Activated CD4-positive, alpha-beta T cell treated with anti-CD3 and anti-CD28 coated beads, Interleukin-2, amount 50 U/mL, for 24 hours (primary cell): ENCODE measurements at regions not wholly inside any gene's neighbourhood (a gene's known extent, or its start where the extent isn't known, plus 50 kb on each side); places are given as distances from the start of the nearest gene placed in this dataset.

Source experiments
- DNase-seq, 2 donors: peaks; one replicate each; pipeline ENCODE4 v3.0.0-alpha.2; 2020; ENCODE audit warnings: low read depth in 1 of 2, low spot score in 1 of 2

GRCh38 chr1:201655910-201656309, 117.0 kb downstream of the NAV1 start:
- no peak for DNase-seq

GRCh38 chr1:201656311-201657032, 117.5 kb downstream of the NAV1 start:
- DNase-seq, result no peak

DNA sequence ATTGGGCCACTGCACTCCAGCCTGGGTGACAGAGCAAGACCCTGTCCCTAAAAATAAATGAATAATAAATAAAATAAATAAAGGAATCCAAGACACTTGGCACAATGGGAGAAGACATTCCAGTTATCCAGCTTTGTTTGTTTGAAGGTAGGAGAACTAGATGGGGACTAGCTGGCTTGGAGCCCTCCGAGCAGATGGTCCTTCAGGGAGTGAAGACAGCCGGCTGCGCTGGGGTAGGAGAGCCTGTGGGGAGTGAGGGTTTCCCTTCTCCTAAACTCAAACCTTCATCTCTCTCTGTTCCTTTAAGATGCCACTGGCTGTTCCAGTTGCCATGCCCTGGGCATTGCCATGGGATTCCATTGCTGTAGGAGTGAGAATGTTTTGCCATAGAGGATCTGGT, 120.6 kb downstream of the NAV1 start:
- DNase-seq, result no peak

DNA sequence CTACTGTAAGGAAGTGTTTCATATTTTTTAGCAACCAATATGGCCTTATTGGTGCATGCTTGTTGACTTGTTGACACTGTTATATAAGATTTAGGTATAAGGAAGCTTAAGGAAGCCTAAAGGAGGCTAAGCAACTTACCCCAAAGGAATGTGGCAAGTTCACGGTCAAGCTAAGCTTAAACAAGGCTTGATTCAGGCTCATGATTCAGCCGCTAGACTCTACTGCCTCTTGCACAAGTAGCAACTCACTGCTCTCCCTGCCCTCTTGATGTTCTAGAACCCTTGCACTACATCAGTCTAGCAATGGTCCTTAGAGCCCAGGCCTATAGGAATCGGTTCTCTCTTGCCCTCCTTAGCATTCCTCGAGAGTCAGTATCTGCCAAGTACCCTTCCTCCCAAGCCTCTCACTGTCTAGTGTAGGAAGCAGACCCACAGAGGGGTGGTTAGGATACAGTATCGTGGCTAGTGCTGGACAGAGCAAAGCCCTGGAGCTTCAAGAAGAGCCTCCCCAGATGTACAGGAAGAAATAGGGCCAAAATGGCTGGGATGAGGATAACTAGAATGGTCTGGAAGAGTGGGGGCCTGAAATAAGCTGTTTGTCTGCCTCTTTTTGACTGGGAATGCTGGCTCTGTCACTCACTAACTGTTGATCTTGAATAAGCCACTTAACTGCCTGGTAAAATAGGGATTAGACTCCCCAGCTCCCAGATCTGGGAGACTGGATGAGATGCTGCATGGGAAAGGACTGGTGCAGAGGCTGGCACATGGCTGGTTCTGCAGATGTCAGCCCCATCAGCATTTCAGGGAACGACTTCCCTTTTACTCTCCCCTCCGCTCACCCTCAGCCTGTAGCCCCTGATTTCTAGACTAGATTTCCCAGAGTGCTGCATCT, 122.2 kb downstream of the NAV1 start:
- no peak for DNase-seq

GRCh38 chr1:201661823-201662359, 123.0 kb downstream of the NAV1 start:
- DNase-seq, result no peak

- DNase-seq, result no peak
Measured at GRCh38 chr1:201662646-201663045, 123.7 kb downstream of the NAV1 start.

DNA sequence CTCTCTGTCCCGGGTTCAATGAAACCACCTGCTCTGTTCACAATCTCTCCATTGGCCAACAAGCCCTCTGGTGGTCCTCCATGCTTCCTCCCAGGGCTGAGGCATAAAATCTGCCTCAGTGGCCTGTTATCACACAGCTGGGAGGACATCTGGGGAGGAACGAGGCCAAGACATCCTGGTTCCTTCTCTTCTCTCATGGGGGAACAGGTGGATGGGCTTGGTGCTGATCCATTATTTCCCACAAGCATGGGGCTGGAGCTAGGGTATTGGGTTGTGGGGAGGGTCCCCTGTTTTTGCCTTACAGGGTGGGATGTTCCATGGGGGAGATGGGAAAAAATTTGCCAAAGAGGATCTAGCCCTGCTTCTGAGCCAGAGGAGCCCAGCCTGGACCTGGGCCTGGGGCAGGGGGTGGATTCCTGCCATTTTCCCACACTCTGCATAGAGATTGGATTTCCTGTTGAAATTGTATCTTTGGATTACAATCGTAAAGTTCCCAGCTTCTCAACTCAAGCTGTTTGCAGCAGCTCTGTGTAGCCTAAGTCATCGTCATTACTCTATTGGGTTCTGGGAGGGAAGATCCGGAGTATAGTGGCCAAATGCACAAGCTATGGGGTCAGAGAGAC, 124.7 kb downstream of the NAV1 start:
- no peak for DNase-seq

DNA sequence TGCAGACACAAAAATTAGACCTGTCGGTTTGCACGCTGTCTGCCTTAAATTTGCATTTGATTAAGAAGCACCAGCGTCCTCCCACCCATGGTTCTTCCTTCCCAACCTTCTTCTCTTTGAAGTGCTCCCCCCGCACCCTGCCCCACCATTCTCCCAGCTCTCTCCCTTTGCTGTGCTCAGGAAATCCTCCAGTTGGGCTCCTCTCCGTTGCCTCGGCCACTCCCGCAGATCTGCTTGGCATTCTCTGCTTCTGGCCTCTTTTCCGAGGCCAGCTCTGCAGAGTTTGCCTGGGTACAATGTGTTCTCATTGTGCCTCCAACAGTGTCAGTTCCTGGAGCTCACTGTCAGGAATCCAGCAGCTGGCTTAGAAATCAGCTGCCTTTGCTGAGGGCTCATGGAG, 126.1 kb downstream of the NAV1 start:
- DNase-seq, result no peak

GRCh38 chr1:201666102-201666501, 127.2 kb downstream of the NAV1 start:
- DNase-seq, result no peak

GRCh38 chr1:201666645-201667044, 127.7 kb downstream of the NAV1 start:
- no peak for DNase-seq

DNA sequence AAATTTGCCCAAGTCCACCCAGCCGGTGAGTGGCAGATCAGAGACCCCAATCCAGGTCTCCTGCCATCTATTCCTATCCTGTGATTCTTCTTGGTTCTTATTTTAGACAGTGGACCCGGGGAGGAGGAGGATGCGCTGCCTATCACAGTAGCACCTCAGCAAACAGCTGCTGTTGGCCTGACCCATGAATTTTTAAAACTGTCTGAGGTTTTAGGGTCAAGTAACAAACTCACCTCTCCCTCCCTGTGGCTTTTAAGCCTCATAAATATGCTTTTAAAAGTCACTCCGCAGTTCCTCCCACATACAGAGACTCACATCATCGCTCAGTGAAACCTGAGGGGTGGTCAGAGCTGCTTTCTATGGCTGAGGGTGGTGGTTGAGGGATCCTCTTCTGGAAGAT, 128.6 kb downstream of the NAV1 start:
- DNase-seq, result no peak

DNA sequence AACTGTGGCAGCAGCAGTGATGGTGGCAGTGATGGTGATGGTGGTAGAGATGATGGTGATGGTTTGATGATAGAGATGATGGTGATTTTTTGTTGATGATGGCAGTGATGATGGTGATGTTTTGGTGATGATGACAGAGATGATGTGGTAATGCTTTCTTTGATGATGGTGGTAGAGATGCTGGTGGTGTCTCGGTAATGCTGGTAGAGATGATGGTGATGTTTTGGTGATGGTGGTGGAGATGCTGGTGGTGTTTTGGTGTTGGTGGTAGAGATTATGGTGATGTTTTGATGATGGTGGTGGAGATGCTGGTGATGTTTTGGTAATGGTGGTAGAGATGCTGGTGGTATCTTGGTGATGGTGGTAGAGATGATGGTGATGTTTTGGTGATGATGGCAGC, 131.6 kb downstream of the NAV1 start:
- no peak for DNase-seq

GRCh38 chr1:201672685-201673084, 133.8 kb downstream of the NAV1 start:
- no peak for DNase-seq

DNA sequence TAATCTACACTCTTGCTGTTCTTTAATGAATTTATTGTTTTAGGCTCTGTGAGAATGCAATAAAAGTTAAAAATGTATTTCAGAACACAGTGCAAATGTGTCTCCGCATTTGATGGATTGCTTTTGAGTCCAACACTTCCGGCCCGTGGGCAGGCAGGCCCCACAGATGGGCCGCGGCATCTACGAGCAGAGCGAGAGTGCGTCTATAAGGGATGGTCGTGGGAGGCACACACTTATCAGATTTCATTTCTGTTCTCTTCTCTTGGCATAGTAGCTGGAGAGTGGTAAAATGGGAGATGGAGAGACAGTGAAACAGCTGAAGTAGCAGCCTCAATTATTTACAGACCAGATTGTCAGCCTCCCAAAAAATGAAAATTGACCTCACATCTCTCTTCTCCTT, 134.2 kb downstream of the NAV1 start:
- DNase-seq, result no peak

GRCh38 chr1:201673915-201674314, 135.0 kb downstream of the NAV1 start:
- DNase-seq, result no peak

GRCh38 chr1:201675143-201675542, 136.2 kb downstream of the NAV1 start:
- DNase-seq, result no peak

GRCh38 chr1:201676197-201676596, 137.3 kb downstream of the NAV1 start:
- DNase-seq, result no peak

DNA sequence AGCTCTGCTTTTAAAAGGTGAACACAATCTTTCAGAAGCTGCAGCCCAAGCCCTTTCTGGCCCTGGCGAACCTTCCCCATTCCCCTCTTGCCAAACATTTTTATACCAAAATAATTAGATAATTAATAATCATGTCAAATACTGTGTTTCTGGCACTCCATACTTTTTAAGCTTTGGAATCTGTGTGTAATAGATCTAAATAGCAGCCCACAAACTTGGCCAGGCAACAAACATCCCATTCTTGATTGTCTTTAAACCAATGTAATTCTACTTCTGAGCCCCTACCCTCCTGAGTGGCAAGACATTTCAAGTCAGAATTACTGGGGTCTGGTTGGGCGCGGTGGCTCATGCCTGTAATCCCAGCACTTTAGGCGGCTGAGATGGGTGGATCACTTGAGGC, 137.7 kb downstream of the NAV1 start:
- DNase-seq, result no peak

GRCh38 chr1:201678264-201679101, 139.6 kb downstream of the NAV1 start:
- no peak for DNase-seq

DNA sequence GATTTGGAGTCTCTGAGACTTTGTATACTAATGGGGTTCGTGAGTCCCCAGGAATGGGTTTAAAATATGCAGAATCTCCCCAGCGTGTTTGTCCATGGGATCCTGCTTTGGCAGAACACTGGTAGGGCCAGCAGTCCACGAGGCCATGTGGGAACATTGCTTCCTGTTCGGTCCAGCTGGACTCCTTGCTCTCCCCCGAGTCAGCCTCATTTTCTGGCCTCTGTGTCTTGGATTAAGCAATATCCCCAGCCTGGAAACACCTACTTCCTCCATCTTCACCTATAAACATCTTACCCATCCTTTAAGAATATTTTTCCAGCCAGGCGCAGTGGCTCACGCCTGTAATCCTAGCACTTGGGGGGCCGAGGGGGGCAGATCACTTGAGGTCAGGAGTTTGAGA, 142.4 kb downstream of the NAV1 start:
- DNase-seq, result no peak

DNA sequence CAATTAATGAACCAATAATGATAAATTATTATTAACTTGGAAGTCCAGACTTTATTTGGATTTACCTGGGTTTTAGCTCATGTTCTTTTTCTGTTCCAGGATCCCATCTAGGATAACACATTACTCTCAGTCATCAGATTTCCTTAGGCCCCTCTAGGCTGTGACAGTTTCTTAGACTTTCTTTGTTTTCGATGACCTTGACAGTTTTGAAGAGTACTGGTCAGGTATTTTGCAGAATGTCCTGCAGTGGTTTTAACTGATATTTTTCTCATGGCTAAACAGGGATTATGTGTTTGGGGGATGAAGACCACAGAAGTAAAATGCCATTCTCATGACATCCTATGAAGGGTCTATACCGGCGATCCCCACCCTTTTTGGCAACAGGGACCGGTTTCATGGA, 144.0 kb downstream of the NAV1 start:
- no peak for DNase-seq
